HepG2 (cell line): ENCODE measurements at regions not wholly inside any gene's neighbourhood (a gene's known extent, or its start where the extent isn't known, plus 50 kb on each side); places are given as distances from the start of the nearest gene placed in this dataset.

Source experiments
- ATAC-seq: fragments of 200-7000 bp; cut with Tn5 transposase; 3 replicates; pipeline ENCODE4 v1.9.1; 2020; ENCODE audit warnings: mild to moderate bottlenecking, moderate library complexity
- BruUV-seq: library from RNA; stranded (reverse); fragments of 400-500 nt; replicated peaks from 2 replicates; lab custom pipeline; 2021; lab: Mats Ljungman, UMichigan
- CTCF ChIA-PET: fragments of 300-600 bp; formaldehyde crosslinking; extraction: SDS; loops from one replicate; lab custom pipeline; 2021; ENCODE audit warnings: low total read pairs, inconsistent platforms, low intra/inter-chr PET ratio; lab: Yijun Ruan, JAX
- POLR2A ChIA-PET: fragments of 350-600 bp; sonication (Branson Sonifier 250); formaldehyde crosslinking; loops from one replicate; lab custom pipeline; 2020; ENCODE audit warnings: antibody characterized with exemption, inconsistent platforms; lab: Yijun Ruan, JAX
- DNase-seq: peaks from one replicate; pipeline ENCODE4 v3.0.0-alpha.2; 2015; ENCODE audit warnings: low spot score
- FAIRE-seq: peaks from 3 replicates; lab custom pipeline; 2011; peaks lifted over from hg19 to GRCh38; lab: Jason Lieb, UNC
- H2AFZ ChIP-seq: one replicate; pipeline ENCODE4 v1.6.1; 2011; ENCODE audit warnings: low read length, inconsistent platforms
- H3K27ac ChIP-seq: fragments of 300-600 bp; 3 replicates; pipeline ENCODE4 v1.8.0; 2011; ENCODE audit warnings: mixed run types, mild to moderate bottlenecking, mixed read lengths, low read length, inconsistent platforms; ENCODE audit not compliant: insufficient read depth; ENCODE audit errors: extremely low read length
- H3K27me3 ChIP-seq, 2 experiments: fragments of 200-600 bp in 1 of 2; 2 replicates in 1 of 2; 3 replicates in 1 of 2; pipeline versions ENCODE4 v1.6.0 to v1.8.0; 2011; ENCODE audit warnings: low read length in 2 of 2, mild to moderate bottlenecking in 2 of 2, moderate library complexity in 2 of 2, inconsistent platforms in 1 of 2; ENCODE audit not compliant: insufficient read depth in 2 of 2, control insufficient read depth in 1 of 2
- H3K36me3 ChIP-seq, 2 experiments: fragments of 200-600 bp in 1 of 2; replicated peaks in 1 of 2; 2 replicates in 1 of 2; 3 replicates in 1 of 2; pipeline versions ENCODE4 v1.5.1 to v1.8.0; 2011; ENCODE audit warnings: low read length in 2 of 2, inconsistent platforms in 1 of 2; ENCODE audit not compliant: insufficient read depth in 2 of 2, control insufficient read depth in 1 of 2
- H3K4me1 ChIP-seq: 2 replicates; pipeline ENCODE4 v1.5.1; 2012; ENCODE audit warnings: low read length, inconsistent platforms; ENCODE audit not compliant: insufficient read depth
- H3K4me2 ChIP-seq: 2 replicates; pipeline ENCODE4 v1.6.0; 2011; ENCODE audit warnings: low read depth, low read length, inconsistent platforms
- H3K4me3 ChIP-seq, 3 experiments: fragments of 200-600 bp in 1 of 3; sonication (generic), shearing (Covaris generic) in 1 of 3; replicated peaks in 1 of 3; 2 replicates each; pipeline ENCODE4 v1.5.1; 2011 to 2016; ENCODE audit warnings: low read length in 3 of 3, inconsistent platforms in 2 of 3, low read depth in 2 of 3, mild to moderate bottlenecking in 2 of 3, control low read depth in 1 of 3, mixed read lengths in 1 of 3; ENCODE audit not compliant: insufficient read depth in 1 of 3
- H3K79me2 ChIP-seq: one replicate; pipeline ENCODE4 v1.6.1; 2011; ENCODE audit warnings: low read length, inconsistent platforms; ENCODE audit not compliant: insufficient read depth
- H3K9ac ChIP-seq: 2 replicates; pipeline ENCODE4 v1.6.0; 2011; ENCODE audit warnings: mild to moderate bottlenecking, low read depth, low read length, inconsistent platforms; ENCODE audit not compliant: insufficient read depth
- H3K9me3 ChIP-seq: 2 replicates; pipeline ENCODE4 v1.5.1; 2012; ENCODE audit warnings: mild to moderate bottlenecking, low read length
- H4K20me1 ChIP-seq: 2 replicates; pipeline ENCODE4 v1.6.0; 2011; ENCODE audit warnings: inconsistent platforms, mild to moderate bottlenecking, low read length, moderate library complexity; ENCODE audit not compliant: insufficient read depth
- CEBPG ChIP-seq: IDR thresholded peaks from 2 replicates; pipeline ENCODE4 v1.6.1; 2016
- IKZF1 ChIP-seq: fragments of 450-650 bp; IDR thresholded peaks from 2 replicates; pipeline ENCODE4 v1.7.1; 2016
- ISL2 ChIP-seq: sonication (generic); formaldehyde crosslinking; IDR thresholded peaks from 2 replicates; pipeline ENCODE4 v1.5.0; 2020; ENCODE audit warnings: missing genetic modification reagents
- KLF15 ChIP-seq: sonication (generic); formaldehyde crosslinking; IDR thresholded peaks from 2 replicates; pipeline ENCODE4 v1.8.1; 2023; ENCODE audit warnings: borderline replicate concordance, mild to moderate bottlenecking, inconsistent platforms, missing genetic modification reagents, mixed read lengths
- NFKB2 ChIP-seq: sonication (generic); formaldehyde crosslinking; IDR thresholded peaks from 2 replicates; pipeline ENCODE4 v1.4.0; 2020; ENCODE audit warnings: missing genetic modification reagents, borderline replicate concordance
- NR2C2 ChIP-seq: sonication (generic); formaldehyde crosslinking; IDR thresholded peaks from 2 replicates; pipeline ENCODE4 v1.4.0; 2020; ENCODE audit warnings: missing genetic modification reagents, mild to moderate bottlenecking, moderate library complexity, borderline replicate concordance
- POGZ ChIP-seq: sonication (generic); formaldehyde crosslinking; IDR thresholded peaks from 2 replicates; pipeline ENCODE4 v1.4.0; 2020; ENCODE audit warnings: mild to moderate bottlenecking, missing genetic modification reagents
- SIN3A ChIP-seq: IDR thresholded peaks from 2 replicates; pipeline ENCODE4 v1.6.1; 2011; ENCODE audit warnings: low read depth, mild to moderate bottlenecking, control low read depth, low read length, borderline replicate concordance
- SRSF9 ChIP-seq: fragments of 200-400 bp; formaldehyde crosslinking; IDR thresholded peaks from 2 replicates; pipeline ENCODE4 v1.6.1; 2018; ENCODE audit warnings: borderline replicate concordance, mild to moderate bottlenecking, low read depth, low read length; ENCODE audit not compliant: insufficient read depth, poor library complexity, severe bottlenecking
- TBL1XR1 ChIP-seq: fragments of 150-350 bp; IDR thresholded peaks from 2 replicates; pipeline ENCODE4 v1.6.1; 2014; ENCODE audit warnings: borderline replicate concordance, low read length; ENCODE audit not compliant: partially characterized antibody
- ZFP41 ChIP-seq: sonication (generic); formaldehyde crosslinking; IDR thresholded peaks from 2 replicates; pipeline ENCODE4 v1.4.0; 2020; ENCODE audit warnings: mild to moderate bottlenecking, missing genetic modification reagents, borderline replicate concordance
- ZFP90 ChIP-seq: sonication (generic); formaldehyde crosslinking; IDR thresholded peaks from 2 replicates; pipeline ENCODE4 v1.8.0; 2022; ENCODE audit warnings: missing genetic modification reagents, mild to moderate bottlenecking, inconsistent platforms, borderline replicate concordance
- ZNF276 ChIP-seq: sonication (generic); formaldehyde crosslinking; IDR thresholded peaks from 2 replicates; pipeline ENCODE4 v1.4.0; 2020; ENCODE audit warnings: mild to moderate bottlenecking, low read depth, missing genetic modification reagents
- ZNF607 ChIP-seq: sonication (generic); formaldehyde crosslinking; IDR thresholded peaks from 2 replicates; pipeline ENCODE4 v1.5.1; 2020; ENCODE audit warnings: missing genetic modification reagents, mild to moderate bottlenecking, borderline replicate concordance
- WGBS: methylation state at CpG from one replicate; pipeline ENCODE4 v1.1.6; 2017; ENCODE audit warnings: low lambda C conversion rate; 5-methylcytosine and 5-hydroxymethylcytosine counted together
- in situ Hi-C: cut with HindIII; loops from 2 replicates; pipeline ENCODE4 v1.10.0; 2017; ENCODE audit warnings: low pct_unique_long_range_greater_than_20kb; ENCODE audit not compliant: extremely low pct_ligation_motif_present
- intact Hi-C: fragments of 100-400 bp; cut with micrococcal nuclease; formaldehyde crosslinking; loops from one replicate; pipeline ENCODE4 v1.10.0; 2022; ENCODE audit not compliant: unreplicated experiment

GRCh38 chr13:91135968-91136367, 211.5 kb upstream of the MIR17HG start:
- no peak overlapping the region for H2AFZ ChIP-seq
- no peaks in the 10 kb centered on the region for H4K20me1 ChIP-seq
- no peaks in the 10 kb centered on the region for H3K9me3 ChIP-seq
- H3K36me3 ChIP-seq, result no peaks in the 10 kb centered on the region
- H3K79me2 ChIP-seq, result no peaks in the 10 kb centered on the region
- CTCF ChIA-PET, result no interaction called here
- H3K27me3 ChIP-seq, result no peaks in the 10 kb centered on the region
- no peak overlapping the region for H3K4me2 ChIP-seq
- H3K9ac ChIP-seq, result no peak overlapping the region
- ATAC-seq (no peak), DNase-seq (no peak), FAIRE-seq (no peak)
- H3K4me1 ChIP-seq, result no peaks in the 10 kb centered on the region
- H3K27ac ChIP-seq, result no peak overlapping the region
- intact Hi-C loops, result no loop called here
- in situ Hi-C loops, result loop anchor here (10.0 kb wide), 1 partner anchor 109 kb away; no protein-coding TSS in a partner anchor
- H3K4me3 ChIP-seq, result no peak overlapping the region
- POLR2A ChIA-PET, result no interaction called here
- BruUV-seq, result no TSS peak
- TF ChIP-seq SIN3A (no peak), NR2C2 (CRISPR knock-in tag) (no peak), ISL2 (CRISPR knock-in tag) (no peak), POGZ (CRISPR knock-in tag) (no peak), TBL1XR1 (no peak), ZFP41 (CRISPR knock-in tag) (no peak), IKZF1 (no peak), ZFP90 (CRISPR knock-in tag) (no peak), SRSF9 (no peak), NFKB2 (CRISPR knock-in tag) (no peak), CEBPG (CRISPR knock-in tag) (no peak)
- TF ChIP-seq, all 625 proteins: peak for 0

DNA sequence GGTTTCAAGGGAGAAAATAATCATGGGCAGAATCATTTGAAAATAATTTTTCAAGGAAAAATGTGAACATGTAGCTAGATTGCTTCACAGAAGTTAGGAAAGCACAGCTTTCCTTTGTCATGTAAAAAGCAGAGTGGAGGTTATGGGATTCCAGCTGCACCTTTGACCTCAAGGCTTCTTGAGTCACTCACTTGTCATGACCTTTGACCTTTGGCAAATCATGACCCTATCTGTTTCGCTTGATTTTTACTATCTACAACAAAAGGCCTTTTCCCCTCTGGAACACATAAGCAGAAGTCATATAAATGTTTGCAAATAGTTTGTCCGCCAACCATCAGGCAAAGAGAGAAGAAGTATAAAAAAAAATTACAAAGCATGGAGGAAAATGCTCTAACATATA, 210.7 kb upstream of the MIR17HG start:
- no peaks in the 10 kb centered on the region for H3K79me2 ChIP-seq
- BruUV-seq, result no TSS peak
- no peak for TF ChIP-seq ZNF276
- no peak for TF ChIP-seq KLF15
- no peak for TF ChIP-seq ZNF607 (CRISPR knock-in tag)
- TF ChIP-seq, all 625 proteins: peak for 0
- WGBS, result 46% methylated on average over 2 of the region's 2 CpGs
- Histone ChIP-seq H3K27me3 (no peaks in the 10 kb centered on the region), H2AFZ (no peak overlapping the region), H3K27ac (no peak overlapping the region), H3K9ac (no peak overlapping the region), H3K4me2 (no peak overlapping the region), H4K20me1 (no peaks in the 10 kb centered on the region), H3K4me1 (no peaks in the 10 kb centered on the region), H3K36me3 (no peaks in the 10 kb centered on the region), H3K4me3 (no peak overlapping the region), H3K9me3 (no peaks in the 10 kb centered on the region)
- intact Hi-C loops (no loop called here), in situ Hi-C loops (loop anchor here (10.0 kb wide), 1 partner anchor 108 kb away; no protein-coding TSS in a partner anchor)
- ChIA-PET CTCF (no interaction called here), POLR2A (no interaction called here)
- DNase-seq (no peak), ATAC-seq (no peak), FAIRE-seq (no peak)
